ENCODE measurements at regions not wholly inside any gene's neighbourhood (a gene's known extent, or its start where the extent isn't known, plus 50 kb on each side); places are given as distances from the start of the nearest gene placed in this dataset.

DNA sequence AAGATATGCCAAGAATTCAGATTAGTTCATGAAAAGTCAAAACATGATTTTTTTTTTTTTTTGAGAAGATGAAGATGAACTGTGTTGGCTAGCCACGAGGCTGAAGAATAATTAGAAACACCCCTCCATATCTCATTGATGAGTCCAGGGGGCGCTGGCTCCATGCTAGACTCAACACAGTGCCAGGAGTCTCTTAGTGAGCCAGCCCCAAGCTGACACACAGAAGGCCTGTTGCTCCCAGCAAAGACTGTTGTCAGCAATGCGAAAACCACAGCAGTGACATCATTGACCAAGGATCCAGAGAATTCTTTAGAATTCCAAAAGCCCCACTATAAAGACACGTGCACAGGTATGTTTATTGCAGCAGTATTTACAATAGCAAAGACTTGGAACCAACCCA lies 185.2 kb downstream of the ANXA2 start:
- DNase-seq (ENCODE audit: low read depth in 2 of 2) = no peak

- DNase-seq (ENCODE audit: low read depth in 2 of 2) = no peak
Measured at GRCh38 chr15:60213377-60214000, 184.3 kb downstream of the ANXA2 start.

DNA sequence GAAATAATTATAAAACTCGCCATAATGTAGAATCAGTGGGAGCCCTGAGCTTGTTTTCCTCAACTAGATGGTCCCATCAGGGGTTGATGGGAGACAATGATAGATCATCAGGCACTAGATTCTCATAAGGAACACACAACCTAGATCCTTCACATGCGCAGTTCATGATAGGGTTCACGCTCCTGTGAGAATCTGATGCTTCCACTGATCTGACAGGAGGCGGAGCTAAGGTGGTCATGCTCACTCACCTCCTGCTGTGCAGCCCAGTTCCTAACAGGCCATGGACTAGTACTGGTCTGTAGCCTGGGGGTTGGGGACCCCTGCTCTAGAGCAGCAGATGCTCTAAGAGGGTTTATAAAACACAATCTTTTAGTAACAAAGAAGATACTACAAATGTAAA lies 183.6 kb downstream of the ANXA2 start:
- DNase-seq (ENCODE audit: low read depth in 2 of 2) = no peak

GRCh38 chr15:60215225-60215963 lies 182.4 kb downstream of the ANXA2 start:
- no peak for DNase-seq (ENCODE audit: low read depth in 2 of 2)

GRCh38 chr15:60217161-60217560 lies 180.6 kb downstream of the ANXA2 start:
- no peak for DNase-seq (ENCODE audit: low read depth in 2 of 2)

DNA sequence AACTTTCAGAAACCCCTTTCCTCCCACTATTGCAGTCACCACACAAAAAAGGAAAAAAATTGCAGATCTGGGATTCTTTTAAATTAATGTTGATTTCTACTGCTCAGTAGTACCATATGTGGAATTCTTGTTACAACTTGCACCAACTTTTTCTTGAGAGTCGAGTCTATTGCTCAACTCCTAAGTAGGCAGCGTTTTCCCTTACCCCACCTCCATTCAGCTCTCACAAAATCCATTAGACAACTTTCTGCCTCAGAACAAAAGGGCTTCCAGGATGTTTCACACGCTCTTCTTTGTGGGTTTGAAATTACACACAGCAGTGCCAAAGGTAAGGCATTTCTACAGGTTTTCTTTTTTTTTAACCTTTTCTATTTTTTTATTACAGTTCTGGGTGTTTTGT lies 179.5 kb downstream of the ANXA2 start:
- no peak for DNase-seq (ENCODE audit: low read depth in 2 of 2)

- DNase-seq (ENCODE audit: low read depth in 2 of 2) = no peak
Measured at GRCh38 chr15:60219866-60220265, 177.9 kb downstream of the ANXA2 start.

- DNase-seq (ENCODE audit: low read depth in 2 of 2) = no peak
Measured at GRCh38 chr15:60221356-60221755, 176.4 kb downstream of the ANXA2 start.

GRCh38 chr15:60222404-60222803 lies 175.4 kb downstream of the ANXA2 start:
- no peak for DNase-seq (ENCODE audit: low read depth in 2 of 2)

DNA sequence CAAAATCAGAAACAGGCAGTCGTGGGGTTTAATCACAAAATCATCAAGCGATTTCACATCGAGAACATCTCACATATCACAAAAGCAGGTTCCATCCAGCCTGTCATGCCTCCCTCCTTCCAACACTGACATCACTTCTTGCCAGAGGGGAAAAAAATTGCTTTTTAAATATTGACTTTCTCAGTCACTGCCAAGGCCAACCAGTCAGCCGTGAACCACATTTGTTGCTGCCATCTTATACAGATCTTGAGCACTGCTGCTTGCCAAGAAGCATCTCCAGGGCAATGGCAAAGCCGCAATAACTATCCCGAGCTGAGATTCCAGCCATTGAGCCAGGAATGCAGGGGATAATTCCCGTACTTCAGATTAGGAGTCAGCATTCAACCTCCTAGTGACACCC lies 174.6 kb downstream of the ANXA2 start:
- DNase-seq (ENCODE audit: low read depth in 2 of 2) = no peak

- DNase-seq (ENCODE audit: low read depth in 2 of 2) = no peak
Measured at GRCh38 chr15:60226924-60227323, 170.9 kb downstream of the ANXA2 start.

- DNase-seq (ENCODE audit: low read depth in 2 of 2) = no peak
Measured at GRCh38 chr15:60228101-60228500, 169.7 kb downstream of the ANXA2 start.

- DNase-seq (ENCODE audit: low read depth in 2 of 2) = no peak
Measured at GRCh38 chr15:60228619-60229018, 169.2 kb downstream of the ANXA2 start.

- DNase-seq (ENCODE audit: low read depth in 2 of 2) = no peak
Measured at GRCh38 chr15:60235951-60236710, 161.7 kb downstream of the ANXA2 start.

GRCh38 chr15:60237446-60237845 lies 160.3 kb downstream of the ANXA2 start:
- DNase-seq (ENCODE audit: low read depth in 2 of 2) = no peak

DNA sequence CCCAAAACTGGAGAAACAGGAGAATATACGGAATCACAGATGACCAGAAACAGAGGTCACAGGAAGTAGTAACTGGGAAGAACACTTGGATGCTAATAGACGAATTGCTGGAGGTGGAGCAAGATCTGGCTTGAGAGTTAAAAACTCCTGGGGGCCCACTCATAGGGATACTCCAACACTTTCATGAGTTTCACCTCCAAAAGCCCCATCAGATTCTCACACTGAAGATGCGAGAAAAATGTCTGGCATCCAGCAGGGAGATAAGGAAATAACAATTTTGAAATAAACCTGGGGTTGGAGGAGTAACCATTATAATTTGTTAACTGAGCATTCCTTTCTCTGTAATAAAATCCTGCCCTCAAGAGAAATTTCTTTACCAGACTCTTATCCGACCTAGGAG lies 154.0 kb downstream of the ANXA2 start:
- no peak for DNase-seq (ENCODE audit: low read depth in 2 of 2)

DNA sequence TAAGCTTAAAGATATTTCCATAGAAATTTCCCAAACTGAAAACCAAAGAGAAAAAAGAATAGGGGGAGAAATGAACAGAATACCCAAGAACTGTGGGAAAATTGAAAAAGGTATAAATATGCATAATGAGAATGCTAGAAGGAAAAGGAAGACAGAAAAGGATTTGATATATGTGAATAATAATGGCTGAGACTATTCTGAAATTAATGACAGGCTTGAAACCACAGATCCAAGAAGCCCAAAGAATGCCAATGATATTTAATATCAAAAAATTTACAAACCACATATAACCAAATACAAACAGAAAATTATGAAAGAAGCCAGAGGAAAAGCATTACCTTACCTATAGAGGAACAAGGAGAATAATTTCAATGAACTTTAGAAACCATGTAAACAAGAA lies 153.0 kb downstream of the ANXA2 start:
- no peak for DNase-seq (ENCODE audit: low read depth in 2 of 2)

DNA sequence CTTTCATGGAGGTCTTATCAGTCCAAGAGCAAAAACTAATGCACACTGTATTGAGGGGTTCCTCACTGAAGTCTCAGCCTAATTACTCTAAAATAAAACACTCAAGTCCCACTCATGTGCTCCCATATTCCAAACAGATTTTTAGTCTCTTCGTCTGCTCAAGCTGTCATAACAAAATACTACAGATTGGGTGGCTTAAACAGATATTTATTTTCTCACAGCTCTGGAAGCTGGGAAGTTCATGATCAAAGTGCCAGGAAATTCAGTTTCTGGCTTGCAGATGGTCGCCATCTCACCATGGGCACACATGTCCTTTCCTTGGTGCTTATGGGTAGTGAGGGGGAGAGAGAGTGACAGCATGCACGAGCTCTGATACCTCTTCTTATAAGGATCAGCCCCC lies 147.5 kb downstream of the ANXA2 start:
- DNase-seq (ENCODE audit: low read depth in 2 of 2) = no peak

GRCh38 chr15:60251300-60252070 lies 146.3 kb downstream of the ANXA2 start:
- DNase-seq (ENCODE audit: low read depth in 2 of 2) = no peak

DNA sequence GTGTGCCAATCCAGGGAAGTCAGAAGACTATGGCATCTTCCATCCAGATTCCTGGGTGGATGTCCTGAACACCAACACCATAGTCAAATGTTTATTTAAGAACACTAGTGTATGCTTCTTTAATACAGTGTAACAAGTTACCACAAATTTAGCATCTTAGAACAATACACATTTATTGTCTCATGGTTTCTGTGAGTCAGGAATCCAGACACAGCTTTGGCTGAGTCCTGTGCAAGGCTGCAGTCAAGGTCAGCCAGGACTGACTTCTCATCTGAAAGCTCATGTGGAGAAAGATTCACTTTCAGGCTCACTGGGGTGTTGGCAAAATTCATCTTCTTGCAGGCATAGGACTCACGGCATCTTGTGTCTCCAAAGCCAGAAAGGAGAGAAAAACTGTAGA lies 143.4 kb downstream of the ANXA2 start:
- no peak for DNase-seq (ENCODE audit: low read depth in 2 of 2)

- no peak for DNase-seq (ENCODE audit: low read depth in 2 of 2)
Measured at GRCh38 chr15:60255390-60255789, 142.4 kb downstream of the ANXA2 start.

DNA sequence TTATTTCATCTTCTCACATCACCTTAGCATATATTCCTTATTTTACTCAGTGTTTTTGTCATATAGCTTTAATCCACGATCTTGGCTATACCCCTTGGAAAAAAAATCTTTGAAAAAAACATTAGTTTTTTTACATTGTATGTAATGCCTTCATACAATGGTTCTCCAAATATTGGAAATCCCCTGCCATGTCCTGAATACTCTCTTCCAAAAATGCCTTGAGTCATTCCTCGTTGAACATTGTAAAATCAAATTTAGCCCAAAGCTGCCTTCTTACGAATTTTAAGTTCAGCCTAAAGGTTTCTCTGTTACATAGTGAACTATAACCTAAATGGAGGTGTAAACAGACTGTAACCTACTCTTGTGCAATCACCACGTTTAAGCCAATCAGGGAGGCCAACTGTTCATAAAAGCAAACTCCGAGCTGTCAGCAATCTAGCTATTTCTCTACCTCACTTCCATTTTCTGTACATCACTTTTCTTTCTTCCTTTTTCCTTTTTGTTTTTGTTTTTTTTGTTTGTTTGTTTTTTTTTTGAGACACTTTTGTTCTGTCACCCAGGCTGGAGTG lies 140.1 kb downstream of the ANXA2 start:
- DNase-seq (ENCODE audit: low read depth in 2 of 2) = no peak

Measured in activated CD8-positive, alpha-beta memory T cell treated with anti-CD3 and anti-CD28 coated beads for 4 hours (primary cell).